ENCODE measurements at regions not wholly inside any gene's neighbourhood (a gene's known extent, or its start where the extent isn't known, plus 50 kb on each side); places are given as distances from the start of the nearest gene placed in this dataset.

DNA sequence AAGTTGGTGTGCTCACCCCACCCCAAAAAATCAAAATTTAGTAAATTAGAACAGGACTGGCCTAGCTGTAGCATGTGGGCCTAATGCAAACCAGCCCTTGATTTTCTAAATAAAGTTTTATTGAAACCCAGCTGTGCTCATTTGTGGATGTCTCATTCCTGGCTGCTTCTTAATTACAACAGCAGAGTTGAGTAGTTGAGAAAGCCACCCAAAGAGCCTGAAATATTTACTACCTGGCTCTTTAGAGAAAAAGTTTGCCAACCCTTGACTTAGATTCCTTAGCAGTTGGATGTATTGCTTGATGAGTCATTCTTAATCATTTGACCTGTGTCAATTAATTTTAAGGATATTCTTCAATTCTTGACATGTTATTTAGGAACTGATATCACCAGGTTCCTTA, 168.3 kb upstream of the PUDP start:
- no peak for TF ChIP-seq EZH2 (IDR thresholded peaks at IDR 0.05; ENCODE audit: low read length, missing control alignments)
- TF ChIP-seq, protein P1, sequence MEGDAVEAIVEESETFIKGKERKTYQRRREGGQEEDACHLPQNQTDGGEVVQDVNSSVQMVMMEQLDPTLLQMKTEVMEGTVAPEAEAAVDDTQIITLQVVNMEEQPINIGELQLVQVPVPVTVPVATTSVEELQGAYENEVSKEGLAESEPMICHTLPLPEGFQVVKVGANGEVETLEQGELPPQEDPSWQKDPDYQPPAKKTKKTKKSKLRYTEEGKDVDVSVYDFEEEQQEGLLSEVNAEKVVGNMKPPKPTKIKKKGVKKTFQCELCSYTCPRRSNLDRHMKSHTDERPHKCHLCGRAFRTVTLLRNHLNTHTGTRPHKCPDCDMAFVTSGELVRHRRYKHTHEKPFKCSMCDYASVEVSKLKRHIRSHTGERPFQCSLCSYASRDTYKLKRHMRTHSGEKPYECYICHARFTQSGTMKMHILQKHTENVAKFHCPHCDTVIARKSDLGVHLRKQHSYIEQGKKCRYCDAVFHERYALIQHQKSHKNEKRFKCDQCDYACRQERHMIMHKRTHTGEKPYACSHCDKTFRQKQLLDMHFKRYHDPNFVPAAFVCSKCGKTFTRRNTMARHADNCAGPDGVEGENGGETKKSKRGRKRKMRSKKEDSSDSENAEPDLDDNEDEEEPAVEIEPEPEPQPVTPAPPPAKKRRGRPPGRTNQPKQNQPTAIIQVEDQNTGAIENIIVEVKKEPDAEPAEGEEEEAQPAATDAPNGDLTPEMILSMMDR (conservative IDR thresholded peaks at IDR 0.05 in 1 of 2, IDR thresholded peaks at IDR 0.05 in 1 of 2; ENCODE audit: low read depth in 1 of 2, low read length in 2 of 2) = no peak
- no peak overlapping the region for H3K4me3 ChIP-seq (replicated peaks in 1 of 4; ENCODE audit: control extremely low read depth in 1 of 4, insufficient read depth in 1 of 4, low read depth in 3 of 4, low read length in 4 of 4)
- H3K9ac ChIP-seq (ENCODE audit: insufficient read depth, low read length) = no peak overlapping the region
- no peaks in the 10 kb centered on the region for H3K79me2 ChIP-seq (ENCODE audit: control insufficient read depth, insufficient read depth, low read length)
- H3K27me3 ChIP-seq (ENCODE audit: control insufficient read depth, insufficient read depth, low read length) = no peaks in the 10 kb centered on the region
- H3K4me1 ChIP-seq (ENCODE audit: control insufficient read depth, extremely low read depth, insufficient read depth, low read length) = peaks cover 2% of the 10 kb centered on the region
- H3K27ac ChIP-seq (ENCODE audit: insufficient read depth, low read length) = no peak overlapping the region
- H4K20me1 ChIP-seq (ENCODE audit: control insufficient read depth, extremely low read depth, insufficient read depth, low read length) = no peaks in the 10 kb centered on the region
- no peak overlapping the region for H3K4me2 ChIP-seq (ENCODE audit: extremely low read depth, insufficient read depth, low read length)
- no peak overlapping the region for H2AFZ ChIP-seq (ENCODE audit: low read length)
- no peaks in the 10 kb centered on the region for H3K9me3 ChIP-seq (ENCODE audit: control insufficient read depth, insufficient read depth, low read depth, low read length)
- peak; percentile 2 for DNase-seq (ENCODE audit: low read depth in 2 of 2)
- no peaks in the 10 kb centered on the region for H3K36me3 ChIP-seq (ENCODE audit: control insufficient read depth, insufficient read depth, low read length)

DNA sequence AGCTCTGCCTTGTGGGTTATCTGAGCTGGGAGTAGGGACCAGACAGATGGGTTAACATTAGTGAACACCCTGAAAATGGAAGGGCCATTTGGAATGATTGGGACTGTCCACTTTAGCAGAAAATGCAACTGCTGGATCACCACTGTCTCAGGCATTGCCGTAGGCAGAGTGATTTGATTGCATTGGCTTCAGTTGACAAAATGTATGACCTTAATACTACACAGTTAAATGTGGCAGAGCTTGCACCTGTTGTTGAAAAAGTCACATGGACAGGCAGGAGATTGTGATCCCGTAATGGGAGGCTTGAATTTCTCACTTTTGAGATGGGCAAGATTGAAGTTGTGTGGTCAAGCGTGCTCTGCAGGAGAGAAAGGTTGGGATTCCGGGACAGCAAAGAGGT, 166.5 kb upstream of the PUDP start:
- H3K36me3 ChIP-seq (ENCODE audit: control insufficient read depth, insufficient read depth, low read length) = no peaks in the 10 kb centered on the region
- no peaks in the 10 kb centered on the region for H4K20me1 ChIP-seq (ENCODE audit: control insufficient read depth, extremely low read depth, insufficient read depth, low read length)
- TF ChIP-seq, protein P1 (conservative IDR thresholded peaks at IDR 0.05 in 1 of 2, IDR thresholded peaks at IDR 0.05 in 1 of 2; ENCODE audit: low read depth in 1 of 2, low read length in 2 of 2) = no peak
- no peak for TF ChIP-seq EZH2 (IDR thresholded peaks at IDR 0.05; ENCODE audit: low read length, missing control alignments)
- H2AFZ ChIP-seq (ENCODE audit: low read length) = no peak overlapping the region
- no peaks in the 10 kb centered on the region for H3K79me2 ChIP-seq (ENCODE audit: control insufficient read depth, insufficient read depth, low read length)
- H3K9ac ChIP-seq (ENCODE audit: insufficient read depth, low read length) = no peak overlapping the region
- no peak overlapping the region for H3K4me3 ChIP-seq (replicated peaks in 1 of 4; ENCODE audit: control extremely low read depth in 1 of 4, insufficient read depth in 1 of 4, low read depth in 3 of 4, low read length in 4 of 4)
- peaks cover 2% of the 10 kb centered on the region for H3K4me1 ChIP-seq (ENCODE audit: control insufficient read depth, extremely low read depth, insufficient read depth, low read length)
- H3K27ac ChIP-seq (ENCODE audit: insufficient read depth, low read length) = no peak overlapping the region
- H3K9me3 ChIP-seq (ENCODE audit: control insufficient read depth, insufficient read depth, low read depth, low read length) = no peaks in the 10 kb centered on the region
- H3K27me3 ChIP-seq (ENCODE audit: control insufficient read depth, insufficient read depth, low read length) = no peaks in the 10 kb centered on the region
- no peak for DNase-seq (ENCODE audit: low read depth in 2 of 2)
- H3K4me2 ChIP-seq (ENCODE audit: extremely low read depth, insufficient read depth, low read length) = no peak overlapping the region

DNA sequence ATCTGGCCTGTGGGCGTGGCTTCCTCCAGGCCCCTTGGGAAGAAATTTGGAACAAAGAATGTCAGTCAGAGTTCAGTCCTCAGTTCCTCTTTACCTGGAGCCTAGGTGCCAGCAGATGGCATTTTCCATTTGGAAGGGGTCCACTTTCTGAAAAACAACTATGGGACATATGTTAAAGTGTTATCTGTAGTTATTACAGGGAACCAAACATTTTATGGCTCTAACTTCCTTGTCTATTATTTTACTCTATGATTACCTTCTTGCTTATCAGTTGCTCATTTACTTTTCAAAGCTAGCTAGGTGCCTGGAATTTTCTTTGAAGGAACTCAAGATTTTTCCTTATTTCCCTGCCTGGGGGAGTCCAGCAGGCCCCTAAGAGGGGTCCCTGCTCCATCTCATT, 159.8 kb upstream of the PUDP start:
- no peak for DNase-seq (ENCODE audit: low read depth in 2 of 2)
- Histone ChIP-seq H3K4me3 (replicated peaks in 1 of 4; ENCODE audit: control extremely low read depth in 1 of 4, insufficient read depth in 1 of 4, low read depth in 3 of 4, low read length in 4 of 4) (no peak overlapping the region), H3K27ac (ENCODE audit: insufficient read depth, low read length) (no peak overlapping the region), H3K9me3 (ENCODE audit: control insufficient read depth, insufficient read depth, low read depth, low read length) (no peaks in the 10 kb centered on the region), H3K27me3 (ENCODE audit: control insufficient read depth, insufficient read depth, low read length) (no peaks in the 10 kb centered on the region), H3K4me1 (ENCODE audit: control insufficient read depth, extremely low read depth, insufficient read depth, low read length) (no peaks in the 10 kb centered on the region), H3K9ac (ENCODE audit: insufficient read depth, low read length) (no peak overlapping the region), H3K4me2 (ENCODE audit: extremely low read depth, insufficient read depth, low read length) (no peak overlapping the region), H3K79me2 (ENCODE audit: control insufficient read depth, insufficient read depth, low read length) (no peaks in the 10 kb centered on the region), H2AFZ (ENCODE audit: low read length) (no peak overlapping the region), H3K36me3 (ENCODE audit: control insufficient read depth, insufficient read depth, low read length) (no peaks in the 10 kb centered on the region), H4K20me1 (ENCODE audit: control insufficient read depth, extremely low read depth, insufficient read depth, low read length) (no peaks in the 10 kb centered on the region)
- no peak for TF ChIP-seq EZH2 (IDR thresholded peaks at IDR 0.05; ENCODE audit: low read length, missing control alignments)
- TF ChIP-seq, protein P1 (conservative IDR thresholded peaks at IDR 0.05 in 1 of 2, IDR thresholded peaks at IDR 0.05 in 1 of 2; ENCODE audit: low read depth in 1 of 2, low read length in 2 of 2) = no peak

Data from fibroblast of lung (primary cell).